HCT116 (cell line): ENCODE measurements at regions not wholly inside any gene's neighbourhood (a gene's known extent, or its start where the extent isn't known, plus 50 kb on each side); places are given as distances from the start of the nearest gene placed in this dataset.

Source experiments
- ATAC-seq: fragments of 200-7000 bp; cut with Tn5 transposase; 2 replicates; pipeline ENCODE4 v1.9.1; 2020; ENCODE audit warnings: mild to moderate bottlenecking, moderate library complexity
- BruUV-seq: library from RNA; stranded (reverse); fragments of 400-500 nt; replicated peaks from 2 replicates; lab custom pipeline; 2021; lab: Mats Ljungman, UMichigan
- CTCF ChIA-PET: fragments of 300-600 bp; sonication (Branson Sonifier 250); formaldehyde crosslinking; loops from one replicate; lab custom pipeline; 2021; ENCODE audit warnings: antibody characterized with exemption; lab: Charles Lee
- POLR2A ChIA-PET: fragments of 300-600, 350-600 bp; sonication (Branson Sonifier 250); formaldehyde crosslinking; loops from one replicate; lab custom pipeline; 2021; ENCODE audit warnings: antibody characterized with exemption; lab: Charles Lee
- RAD21 ChIA-PET, 2 experiments: fragments of 300-600 bp; sonication (Branson Sonifier 250); formaldehyde crosslinking; loops; one replicate each; lab custom pipeline; 2023; ENCODE audit warnings: low total read pairs in 2 of 2; ENCODE audit not compliant: uncharacterized antibody in 2 of 2, unreplicated experiment in 2 of 2, low non-redundant PET in 1 of 2; lab: Charles Lee
- DNase-seq: peaks from one replicate; pipeline ENCODE4 v3.0.0-alpha.2; 2010; ENCODE audit warnings: low read depth, low spot score
- H2AFZ ChIP-seq: fragments of 200-600 bp; shearing (Covaris generic), sonication (generic); 2 replicates; pipeline ENCODE4 v1.6.1; 2017; ENCODE audit warnings: low read depth, mixed run types, mixed read lengths, antibody characterized with exemption, low read length; ENCODE audit not compliant: poor library complexity, severe bottlenecking
- H3K27ac ChIP-seq: 2 replicates; pipeline ENCODE4 v1.5.1; 2012; ENCODE audit warnings: low read depth, low read length
- H3K27me3 ChIP-seq: fragments of 200-600 bp; sonication (generic); 2 replicates; pipeline ENCODE4 v1.6.1; 2016; ENCODE audit warnings: mixed run types, low read length, mixed read lengths; ENCODE audit not compliant: insufficient read depth
- H3K36me3 ChIP-seq, 2 experiments: fragments of 200-500 bp in 1 of 2; fragments of 200-600 bp in 1 of 2; sonication (Bioruptor generic) in 1 of 2; sonication (generic) in 1 of 2; 2 replicates each; pipeline versions ENCODE4 v1.5.1 to v1.6.1; 2014 to 2016; ENCODE audit warnings: low read length in 2 of 2, inconsistent platforms in 1 of 2, mixed read lengths in 1 of 2, mixed run types in 1 of 2; ENCODE audit not compliant: insufficient read depth in 2 of 2, control insufficient read depth in 1 of 2
- H3K4me1 ChIP-seq, 2 experiments: fragments of 200-600 bp in 1 of 2; sonication (generic) in 1 of 2; 2 replicates each; pipeline versions ENCODE4 v1.5.1 to v1.6.1; 2012 to 2017; ENCODE audit warnings: low read length in 2 of 2, inconsistent platforms in 1 of 2, mild to moderate bottlenecking in 1 of 2, mixed read lengths in 1 of 2, mixed run types in 1 of 2, moderate library complexity in 1 of 2; ENCODE audit not compliant: insufficient read depth in 2 of 2, control insufficient read depth in 1 of 2
- H3K4me2 ChIP-seq: fragments of 200-600 bp; sonication (generic); 2 replicates; pipeline ENCODE4 v1.6.1; 2017; ENCODE audit warnings: mixed run types, low read length, mixed read lengths
- H3K4me3 ChIP-seq, 2 experiments: fragments of 200-600 bp in 1 of 2; sonication (generic) in 1 of 2; replicated peaks in 1 of 2; 2 replicates each; pipeline ENCODE4 v1.5.1; 2011 to 2016; ENCODE audit warnings: low read length in 2 of 2, control low read depth in 1 of 2, low read depth in 1 of 2, mild to moderate bottlenecking in 1 of 2, mixed read lengths in 1 of 2, mixed run types in 1 of 2
- H3K79me2 ChIP-seq: fragments of 200-600 bp; sonication (generic); 2 replicates; pipeline ENCODE4 v1.6.1; 2017; ENCODE audit warnings: mild to moderate bottlenecking, mixed run types, low read length, moderate library complexity, mixed read lengths; ENCODE audit not compliant: insufficient read depth
- H3K9ac ChIP-seq: fragments of 200-600 bp; sonication (generic); 2 replicates; pipeline ENCODE4 v1.6.1; 2016; ENCODE audit warnings: low read length, mixed read lengths
- H3K9me2 ChIP-seq: fragments of 200-600 bp; sonication (generic), shearing (Covaris generic); 2 replicates; pipeline ENCODE4 v1.6.1; 2017; ENCODE audit warnings: mixed run types, mild to moderate bottlenecking, moderate library complexity; ENCODE audit not compliant: insufficient read depth
- H3K9me3 ChIP-seq, 2 experiments: fragments of 200-500 bp in 1 of 2; fragments of 200-600 bp in 1 of 2; sonication (Bioruptor generic) in 1 of 2; sonication (generic) in 1 of 2; 2 replicates each; pipeline ENCODE4 v1.6.1; 2014 to 2017; ENCODE audit warnings: low read length in 2 of 2, mixed read lengths in 2 of 2, inconsistent platforms in 1 of 2, low read depth in 1 of 2, mild to moderate bottlenecking in 1 of 2, mixed run types in 1 of 2, moderate library complexity in 1 of 2; ENCODE audit not compliant: control insufficient read depth in 1 of 2, insufficient read depth in 1 of 2
- H4K20me1 ChIP-seq: fragments of 200-600 bp; sonication (generic), shearing (Covaris generic); 2 replicates; pipeline ENCODE4 v1.6.1; 2017; ENCODE audit warnings: mixed run types, mild to moderate bottlenecking, moderate library complexity; ENCODE audit not compliant: insufficient read depth
- CBX3 ChIP-seq: IDR thresholded peaks from 2 replicates; pipeline ENCODE4 v1.6.1; 2012; ENCODE audit warnings: low read depth
- CEBPB ChIP-seq: IDR thresholded peaks from 2 replicates; pipeline ENCODE4 v1.6.1; 2012; ENCODE audit warnings: low read depth
- EGR1 ChIP-seq: IDR thresholded peaks from 2 replicates; pipeline ENCODE4 v1.6.1; 2012; ENCODE audit warnings: low read depth
- ELF1 ChIP-seq: IDR thresholded peaks from 2 replicates; pipeline ENCODE4 v1.6.1; 2012; ENCODE audit warnings: low read depth, borderline replicate concordance
- EZH2 ChIP-seq: fragments of 200-600 bp; sonication (generic); IDR thresholded peaks from 2 replicates; pipeline ENCODE4 v1.6.1; 2017; ENCODE audit warnings: antibody characterized with exemption, mixed run types
- EZH2phosphoT487 ChIP-seq: fragments of 200-600 bp; IDR thresholded peaks from 2 replicates; pipeline ENCODE4 v1.6.1; 2018; ENCODE audit warnings: antibody characterized with exemption, borderline replicate concordance
- FOSL1 ChIP-seq: IDR thresholded peaks from 2 replicates; pipeline ENCODE4 v1.6.1; 2012; ENCODE audit warnings: low read depth
- JUND ChIP-seq: IDR thresholded peaks from 2 replicates; pipeline ENCODE4 v1.6.1; 2012
- POLR2A ChIP-seq: IDR thresholded peaks from 2 replicates; pipeline ENCODE4 v1.7.0; 2011; ENCODE audit warnings: borderline replicate concordance; ENCODE audit not compliant: insufficient read depth, insufficient read length; ENCODE audit errors: extremely low read depth
- RAD21 ChIP-seq: IDR thresholded peaks from 2 replicates; pipeline ENCODE4 v1.6.1; 2012; ENCODE audit warnings: low read depth, mild to moderate bottlenecking
- SIN3A ChIP-seq: IDR thresholded peaks from 2 replicates; pipeline ENCODE4 v1.6.1; 2012; ENCODE audit warnings: low read depth
- SRF ChIP-seq: IDR thresholded peaks from 2 replicates; pipeline ENCODE4 v1.6.1; 2012; ENCODE audit warnings: low read depth
- ZFX ChIP-seq: fragments of 450-650 bp; IDR thresholded peaks from 2 replicates; pipeline ENCODE4 v1.6.1; 2017
- intact Hi-C: fragments of 100-400 bp; cut with micrococcal nuclease; formaldehyde crosslinking; loops from 2 replicates; pipeline ENCODE4 v1.10.0; 2022
- TF ChIP-seq, protein P1 (sequence below): IDR thresholded peaks from 2 replicates; pipeline ENCODE4 v1.6.1; 2012; ENCODE audit warnings: low read depth
- TF ChIP-seq, protein P2 (sequence below): IDR thresholded peaks from 2 replicates; pipeline ENCODE4 v1.6.1; 2012
- TF ChIP-seq, protein P3 (sequence below): IDR thresholded peaks from 2 replicates; pipeline ENCODE4 v1.6.1; 2012
- TF ChIP-seq, protein P4 (sequence below), 3 experiments: fragments of 200-600 bp in 1 of 3; sonication (generic) in 1 of 3; IDR thresholded peaks in 2 of 3; conservative IDR thresholded peaks in 1 of 3; 2 replicates each; pipeline ENCODE4 v1.5.1; 2012 to 2017; ENCODE audit warnings: low read depth in 2 of 3, low read length in 2 of 3, antibody characterized with exemption in 1 of 3, borderline replicate concordance in 1 of 3, control low read depth in 1 of 3, mild to moderate bottlenecking in 1 of 3, mixed read lengths in 1 of 3, mixed run types in 1 of 3, moderate library complexity in 1 of 3; ENCODE audit not compliant: insufficient read depth in 1 of 3

DNA sequence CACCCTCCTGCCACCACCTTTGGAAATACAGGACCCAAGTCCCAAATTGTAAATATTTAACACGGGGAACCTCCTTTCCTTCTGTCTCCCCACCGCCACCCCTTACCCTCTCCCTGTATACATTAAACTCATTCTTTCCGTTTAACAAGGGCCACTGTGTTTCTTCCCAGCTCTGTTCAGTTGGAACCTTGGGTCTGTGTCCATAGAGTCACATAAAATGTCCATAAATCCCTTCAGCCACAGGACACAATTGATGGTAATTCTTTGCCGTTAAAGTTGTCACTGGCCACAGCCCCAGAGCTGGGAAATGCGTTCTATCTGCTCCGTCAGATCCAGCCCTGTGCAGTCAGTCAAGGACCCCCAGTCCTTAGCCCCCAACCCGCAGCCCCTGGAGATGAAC, 49.9 kb upstream of the FZD7 start:
- RAD21 ChIA-PET, result no interaction called here
- H3K4me2 ChIP-seq, result no peak overlapping the region
- BruUV-seq, result no TSS peak

More for the DNA sequence above, 49.9 kb upstream of the FZD7 start:
- POLR2A ChIA-PET, result interaction anchor here (0.6 kb wide), 1 partner anchor 1032 kb away, joined by 5 read pairs; no protein-coding TSS in a partner anchor
- CTCF ChIA-PET, result no interaction called here
- Histone ChIP-seq H3K36me3 (no peaks in the 10 kb centered on the region), H3K4me1 (peaks cover 0 to 8% of the 10 kb centered on the region in 2 experiments; a peak in 2 of 4 replicates), H3K27ac (no peak overlapping the region), H3K9me3 (no peaks in the 10 kb centered on the region), H3K9me2 (no peaks in the 10 kb centered on the region), H3K9ac (no peak overlapping the region), H3K79me2 (no peaks in the 10 kb centered on the region), H2AFZ (no peak overlapping the region), H4K20me1 (no peaks in the 10 kb centered on the region), H3K4me3 (no peak overlapping the region), H3K27me3 (no peaks in the 10 kb centered on the region)
- DNase-seq, result no peak
- TF ChIP-seq, protein P1, sequence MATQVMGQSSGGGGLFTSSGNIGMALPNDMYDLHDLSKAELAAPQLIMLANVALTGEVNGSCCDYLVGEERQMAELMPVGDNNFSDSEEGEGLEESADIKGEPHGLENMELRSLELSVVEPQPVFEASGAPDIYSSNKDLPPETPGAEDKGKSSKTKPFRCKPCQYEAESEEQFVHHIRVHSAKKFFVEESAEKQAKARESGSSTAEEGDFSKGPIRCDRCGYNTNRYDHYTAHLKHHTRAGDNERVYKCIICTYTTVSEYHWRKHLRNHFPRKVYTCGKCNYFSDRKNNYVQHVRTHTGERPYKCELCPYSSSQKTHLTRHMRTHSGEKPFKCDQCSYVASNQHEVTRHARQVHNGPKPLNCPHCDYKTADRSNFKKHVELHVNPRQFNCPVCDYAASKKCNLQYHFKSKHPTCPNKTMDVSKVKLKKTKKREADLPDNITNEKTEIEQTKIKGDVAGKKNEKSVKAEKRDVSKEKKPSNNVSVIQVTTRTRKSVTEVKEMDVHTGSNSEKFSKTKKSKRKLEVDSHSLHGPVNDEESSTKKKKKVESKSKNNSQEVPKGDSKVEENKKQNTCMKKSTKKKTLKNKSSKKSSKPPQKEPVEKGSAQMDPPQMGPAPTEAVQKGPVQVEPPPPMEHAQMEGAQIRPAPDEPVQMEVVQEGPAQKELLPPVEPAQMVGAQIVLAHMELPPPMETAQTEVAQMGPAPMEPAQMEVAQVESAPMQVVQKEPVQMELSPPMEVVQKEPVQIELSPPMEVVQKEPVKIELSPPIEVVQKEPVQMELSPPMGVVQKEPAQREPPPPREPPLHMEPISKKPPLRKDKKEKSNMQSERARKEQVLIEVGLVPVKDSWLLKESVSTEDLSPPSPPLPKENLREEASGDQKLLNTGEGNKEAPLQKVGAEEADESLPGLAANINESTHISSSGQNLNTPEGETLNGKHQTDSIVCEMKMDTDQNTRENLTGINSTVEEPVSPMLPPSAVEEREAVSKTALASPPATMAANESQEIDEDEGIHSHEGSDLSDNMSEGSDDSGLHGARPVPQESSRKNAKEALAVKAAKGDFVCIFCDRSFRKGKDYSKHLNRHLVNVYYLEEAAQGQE, result no peak
- no peak for TF ChIP-seq RAD21
- TF ChIP-seq, protein P2, sequence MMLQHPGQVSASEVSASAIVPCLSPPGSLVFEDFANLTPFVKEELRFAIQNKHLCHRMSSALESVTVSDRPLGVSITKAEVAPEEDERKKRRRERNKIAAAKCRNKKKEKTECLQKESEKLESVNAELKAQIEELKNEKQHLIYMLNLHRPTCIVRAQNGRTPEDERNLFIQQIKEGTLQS, result no peak
- TF ChIP-seq JUND, result no peak
- TF ChIP-seq EZH2, result no peak
- no peak for TF ChIP-seq SIN3A
- TF ChIP-seq, protein P3, sequence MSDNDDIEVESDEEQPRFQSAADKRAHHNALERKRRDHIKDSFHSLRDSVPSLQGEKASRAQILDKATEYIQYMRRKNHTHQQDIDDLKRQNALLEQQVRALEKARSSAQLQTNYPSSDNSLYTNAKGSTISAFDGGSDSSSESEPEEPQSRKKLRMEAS, result no peak
- no peak for TF ChIP-seq FOSL1
- TF ChIP-seq CBX3, result no peak
- TF ChIP-seq POLR2A, result no peak
- no peak for TF ChIP-seq EZH2phosphoT487
- no peak for TF ChIP-seq EGR1
- TF ChIP-seq CEBPB, result no peak
- no peak for TF ChIP-seq SRF
- TF ChIP-seq ZFX, result no peak
- TF ChIP-seq, protein P4, sequence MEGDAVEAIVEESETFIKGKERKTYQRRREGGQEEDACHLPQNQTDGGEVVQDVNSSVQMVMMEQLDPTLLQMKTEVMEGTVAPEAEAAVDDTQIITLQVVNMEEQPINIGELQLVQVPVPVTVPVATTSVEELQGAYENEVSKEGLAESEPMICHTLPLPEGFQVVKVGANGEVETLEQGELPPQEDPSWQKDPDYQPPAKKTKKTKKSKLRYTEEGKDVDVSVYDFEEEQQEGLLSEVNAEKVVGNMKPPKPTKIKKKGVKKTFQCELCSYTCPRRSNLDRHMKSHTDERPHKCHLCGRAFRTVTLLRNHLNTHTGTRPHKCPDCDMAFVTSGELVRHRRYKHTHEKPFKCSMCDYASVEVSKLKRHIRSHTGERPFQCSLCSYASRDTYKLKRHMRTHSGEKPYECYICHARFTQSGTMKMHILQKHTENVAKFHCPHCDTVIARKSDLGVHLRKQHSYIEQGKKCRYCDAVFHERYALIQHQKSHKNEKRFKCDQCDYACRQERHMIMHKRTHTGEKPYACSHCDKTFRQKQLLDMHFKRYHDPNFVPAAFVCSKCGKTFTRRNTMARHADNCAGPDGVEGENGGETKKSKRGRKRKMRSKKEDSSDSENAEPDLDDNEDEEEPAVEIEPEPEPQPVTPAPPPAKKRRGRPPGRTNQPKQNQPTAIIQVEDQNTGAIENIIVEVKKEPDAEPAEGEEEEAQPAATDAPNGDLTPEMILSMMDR (IDR thresholded peaks at IDR 0.05 in 2 of 3, conservative IDR thresholded peaks at IDR 0.05 in 1 of 3; ENCODE audit: borderline replicate concordance in 1 of 3, insufficient read depth in 1 of 3, low read depth in 2 of 3, low read length in 2 of 3), result no peak
- TF ChIP-seq ELF1, result no peak
- intact Hi-C loops, result no loop called here
- ATAC-seq, result no peak
